ENCODE measurements at regions not wholly inside any gene's neighbourhood (a gene's known extent, or its start where the extent isn't known, plus 50 kb on each side); places are given as distances from the start of the nearest gene placed in this dataset.
"Not testable (repeated sequence)": the region's sequence is repeated elsewhere in the genome, so short reads cannot be mapped to it uniquely, and the experiment has no call there.

- Histone ChIP-seq H3K36me3 (ENCODE audit: control insufficient read depth in 3 of 3, insufficient read depth in 3 of 3, low read length in 3 of 3) (no peaks in the 10 kb centered on the region), H3K27me3 (ENCODE audit: control insufficient read depth in 3 of 3, insufficient read depth in 3 of 3, low read length in 3 of 3) (no peaks in the 10 kb centered on the region), H3K9me3 (ENCODE audit: control insufficient read depth in 3 of 3, low read length in 3 of 3) (no peaks in the 10 kb centered on the region)
Observed at GRCh38 chr7:9100289-9100688, 666.9 kb downstream of the NXPH1 start.

GRCh38 chr7:9102846-9103245 is 669.4 kb downstream of the NXPH1 start:
- Histone ChIP-seq H3K9me3 (ENCODE audit: control insufficient read depth in 3 of 3, low read length in 3 of 3) (no peaks in the 10 kb centered on the region), H3K9ac (ENCODE audit: low read depth in 1 of 3, low read length in 3 of 3) (no peak overlapping the region), H3K4me1 (ENCODE audit: control insufficient read depth in 3 of 3, insufficient read depth in 3 of 3, low read length in 3 of 3) (no peaks in the 10 kb centered on the region), H3K4me3 (ENCODE audit: low read length in 3 of 3) (no peak overlapping the region), H3K27me3 (ENCODE audit: control insufficient read depth in 3 of 3, insufficient read depth in 3 of 3, low read length in 3 of 3) (no peaks in the 10 kb centered on the region), H3K36me3 (ENCODE audit: control insufficient read depth in 3 of 3, insufficient read depth in 3 of 3, low read length in 3 of 3) (no peaks in the 10 kb centered on the region), H3K27ac (ENCODE audit: low read depth, low read length) (no peak overlapping the region)

More at GRCh38 chr7:9100289-9100688, 666.9 kb downstream of the NXPH1 start:
- no peak overlapping the region for H3K4me3 ChIP-seq (ENCODE audit: low read length in 3 of 3)
- no peak overlapping the region for H3K9ac ChIP-seq (ENCODE audit: low read depth in 1 of 3, low read length in 3 of 3)
- H3K27ac ChIP-seq (ENCODE audit: low read depth, low read length), result no peak overlapping the region
- no peaks in the 10 kb centered on the region for H3K4me1 ChIP-seq (ENCODE audit: control insufficient read depth in 3 of 3, insufficient read depth in 3 of 3, low read length in 3 of 3)

GRCh38 chr7:9106747-9107146 is 673.3 kb downstream of the NXPH1 start:
- H3K36me3 ChIP-seq (ENCODE audit: control insufficient read depth in 3 of 3, insufficient read depth in 3 of 3, low read length in 3 of 3), result no peaks in the 10 kb centered on the region
- H3K4me3 ChIP-seq (ENCODE audit: low read length in 3 of 3), result no peak overlapping the region
- no peak overlapping the region for H3K9ac ChIP-seq (ENCODE audit: low read depth in 1 of 3, low read length in 3 of 3)
- H3K27ac ChIP-seq (ENCODE audit: low read depth, low read length), result no peak overlapping the region
- H3K27me3 ChIP-seq (ENCODE audit: control insufficient read depth in 3 of 3, insufficient read depth in 3 of 3, low read length in 3 of 3), result no peaks in the 10 kb centered on the region
- H3K4me1 ChIP-seq (ENCODE audit: control insufficient read depth in 3 of 3, insufficient read depth in 3 of 3, low read length in 3 of 3), result no peaks in the 10 kb centered on the region
- H3K9me3 ChIP-seq (ENCODE audit: control insufficient read depth in 3 of 3, low read length in 3 of 3), result peaks cover 0 to 1% (median under 1%) of the 10 kb centered on the region in 3 donors

- H3K27me3 ChIP-seq (ENCODE audit: control insufficient read depth in 3 of 3, insufficient read depth in 3 of 3, low read length in 3 of 3), result no peaks in the 10 kb centered on the region
Observed at GRCh38 chr7:9120331-9120730, 686.9 kb downstream of the NXPH1 start.

GRCh38 chr7:9124320-9124719 is 690.9 kb downstream of the NXPH1 start:
- Histone ChIP-seq H3K4me1 (ENCODE audit: control insufficient read depth in 3 of 3, insufficient read depth in 3 of 3, low read length in 3 of 3) (no peaks in the 10 kb centered on the region), H3K9me3 (ENCODE audit: control insufficient read depth in 3 of 3, low read length in 3 of 3) (no peaks in the 10 kb centered on the region), H3K27me3 (ENCODE audit: control insufficient read depth in 3 of 3, insufficient read depth in 3 of 3, low read length in 3 of 3) (no peaks in the 10 kb centered on the region), H3K27ac (ENCODE audit: low read depth, low read length) (no peak overlapping the region), H3K9ac (ENCODE audit: low read depth in 1 of 3, low read length in 3 of 3) (no peak overlapping the region), H3K36me3 (ENCODE audit: control insufficient read depth in 3 of 3, insufficient read depth in 3 of 3, low read length in 3 of 3) (no peaks in the 10 kb centered on the region), H3K4me3 (ENCODE audit: low read length in 3 of 3) (no peak overlapping the region)

More at GRCh38 chr7:9120331-9120730, 686.9 kb downstream of the NXPH1 start:
- no peak overlapping the region for H3K4me3 ChIP-seq (ENCODE audit: low read length in 3 of 3)
- H3K36me3 ChIP-seq (ENCODE audit: control insufficient read depth in 3 of 3, insufficient read depth in 3 of 3, low read length in 3 of 3), result no peaks in the 10 kb centered on the region
- no peak overlapping the region for H3K27ac ChIP-seq (ENCODE audit: low read depth, low read length)
- no peaks in the 10 kb centered on the region for H3K9me3 ChIP-seq (ENCODE audit: control insufficient read depth in 3 of 3, low read length in 3 of 3)
- no peak overlapping the region for H3K9ac ChIP-seq (ENCODE audit: low read depth in 1 of 3, low read length in 3 of 3)
- H3K4me1 ChIP-seq (ENCODE audit: control insufficient read depth in 3 of 3, insufficient read depth in 3 of 3, low read length in 3 of 3), result no peaks in the 10 kb centered on the region

- Histone ChIP-seq H3K4me3 (ENCODE audit: low read length in 3 of 3) (no peak overlapping the region), H3K9ac (ENCODE audit: low read depth in 1 of 3, low read length in 3 of 3) (no peak overlapping the region)
Observed at GRCh38 chr7:9125246-9125645, 691.8 kb downstream of the NXPH1 start.

GRCh38 chr7:9127901-9128300 is 694.5 kb downstream of the NXPH1 start:
- H3K36me3 ChIP-seq (ENCODE audit: control insufficient read depth in 3 of 3, insufficient read depth in 3 of 3, low read length in 3 of 3), result no peaks in the 10 kb centered on the region
- no peak overlapping the region for H3K27ac ChIP-seq (ENCODE audit: low read depth, low read length)
- no peaks in the 10 kb centered on the region for H3K9me3 ChIP-seq (ENCODE audit: control insufficient read depth in 3 of 3, low read length in 3 of 3)
- no peak overlapping the region for H3K4me3 ChIP-seq (ENCODE audit: low read length in 3 of 3)
- H3K4me1 ChIP-seq (ENCODE audit: control insufficient read depth in 3 of 3, insufficient read depth in 3 of 3, low read length in 3 of 3), result no peaks in the 10 kb centered on the region
- no peaks in the 10 kb centered on the region for H3K27me3 ChIP-seq (ENCODE audit: control insufficient read depth in 3 of 3, insufficient read depth in 3 of 3, low read length in 3 of 3)
- H3K9ac ChIP-seq (ENCODE audit: low read depth in 1 of 3, low read length in 3 of 3), result no peak overlapping the region

More at GRCh38 chr7:9125246-9125645, 691.8 kb downstream of the NXPH1 start:
- no peaks in the 10 kb centered on the region for H3K9me3 ChIP-seq (ENCODE audit: control insufficient read depth in 3 of 3, low read length in 3 of 3)
- no peaks in the 10 kb centered on the region for H3K4me1 ChIP-seq (ENCODE audit: control insufficient read depth in 3 of 3, insufficient read depth in 3 of 3, low read length in 3 of 3)
- no peaks in the 10 kb centered on the region for H3K36me3 ChIP-seq (ENCODE audit: control insufficient read depth in 3 of 3, insufficient read depth in 3 of 3, low read length in 3 of 3)
- H3K27me3 ChIP-seq (ENCODE audit: control insufficient read depth in 3 of 3, insufficient read depth in 3 of 3, low read length in 3 of 3), result no peaks in the 10 kb centered on the region
- no peak overlapping the region for H3K27ac ChIP-seq (ENCODE audit: low read depth, low read length)

GRCh38 chr7:9148687-9149086 is 715.3 kb downstream of the NXPH1 start:
- Histone ChIP-seq H3K9ac (ENCODE audit: low read depth in 1 of 3, low read length in 3 of 3) (no peak overlapping the region), H3K9me3 (ENCODE audit: control insufficient read depth in 3 of 3, low read length in 3 of 3) (no peaks in the 10 kb centered on the region), H3K27me3 (ENCODE audit: control insufficient read depth in 3 of 3, insufficient read depth in 3 of 3, low read length in 3 of 3) (no peaks in the 10 kb centered on the region), H3K27ac (ENCODE audit: low read depth, low read length) (no peak overlapping the region), H3K36me3 (ENCODE audit: control insufficient read depth in 3 of 3, insufficient read depth in 3 of 3, low read length in 3 of 3) (no peaks in the 10 kb centered on the region), H3K4me1 (ENCODE audit: control insufficient read depth in 3 of 3, insufficient read depth in 3 of 3, low read length in 3 of 3) (no peaks in the 10 kb centered on the region), H3K4me3 (ENCODE audit: low read length in 3 of 3) (no peak overlapping the region)

GRCh38 chr7:9149499-9150082 is 716.2 kb downstream of the NXPH1 start:
- Histone ChIP-seq H3K9me3 (ENCODE audit: control insufficient read depth in 3 of 3, low read length in 3 of 3) (no peaks in the 10 kb centered on the region), H3K9ac (ENCODE audit: low read depth in 1 of 3, low read length in 3 of 3) (no peak overlapping the region), H3K27me3 (ENCODE audit: control insufficient read depth in 3 of 3, insufficient read depth in 3 of 3, low read length in 3 of 3) (no peaks in the 10 kb centered on the region), H3K36me3 (ENCODE audit: control insufficient read depth in 3 of 3, insufficient read depth in 3 of 3, low read length in 3 of 3) (no peaks in the 10 kb centered on the region), H3K27ac (ENCODE audit: low read depth, low read length) (no peak overlapping the region), H3K4me1 (ENCODE audit: control insufficient read depth in 3 of 3, insufficient read depth in 3 of 3, low read length in 3 of 3) (no peaks in the 10 kb centered on the region), H3K4me3 (ENCODE audit: low read length in 3 of 3) (no peak overlapping the region)

- H3K36me3 ChIP-seq (ENCODE audit: control insufficient read depth in 3 of 3, insufficient read depth in 3 of 3, low read length in 3 of 3); H3K9me3 ChIP-seq (ENCODE audit: control insufficient read depth in 3 of 3, low read length in 3 of 3); H3K27me3 ChIP-seq (ENCODE audit: control insufficient read depth in 3 of 3, insufficient read depth in 3 of 3, low read length in 3 of 3); H3K9ac ChIP-seq (ENCODE audit: low read depth in 1 of 3, low read length in 3 of 3); H3K27ac ChIP-seq (ENCODE audit: low read depth, low read length); H3K4me3 ChIP-seq (ENCODE audit: low read length in 3 of 3); H3K4me1 ChIP-seq (ENCODE audit: control insufficient read depth in 3 of 3, insufficient read depth in 3 of 3, low read length in 3 of 3): not testable (repeated sequence)
Observed at GRCh38 chr7:9163691-9164090, 730.3 kb downstream of the NXPH1 start.

Measured in skeletal muscle tissue (tissue), 3 donors.